Daoy (cell line): ENCODE measurements at regions not wholly inside any gene's neighbourhood (a gene's known extent, or its start where the extent isn't known, plus 50 kb on each side); places are given as distances from the start of the nearest gene placed in this dataset.
"Not testable (repeated sequence)": the region's sequence is repeated elsewhere in the genome, so short reads cannot be mapped to it uniquely, and the experiment has no call there.

Source experiments
- DNase-seq: peaks from one replicate; pipeline ENCODE4 v3.0.0-alpha.2; 2015; ENCODE audit warnings: low read depth

DNA sequence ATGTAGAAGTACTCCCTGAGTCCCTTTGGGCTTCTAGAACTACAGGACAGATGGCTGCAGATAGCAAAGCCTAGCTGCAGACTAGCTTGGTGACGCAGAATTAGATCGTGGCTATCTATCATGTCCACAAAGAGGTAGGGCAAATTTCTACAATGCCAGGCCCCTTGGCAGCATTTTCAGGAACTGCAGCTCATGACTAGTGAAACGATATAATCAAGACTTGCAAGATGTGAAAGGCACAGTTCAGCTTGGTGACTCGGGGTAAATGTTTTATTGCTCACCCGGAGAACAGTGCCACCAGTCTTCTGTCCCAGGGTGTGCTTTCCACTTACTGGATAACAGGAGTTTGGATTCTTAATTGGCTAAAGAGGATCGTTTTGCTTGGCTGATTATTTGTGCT is 108.7 kb upstream of the LY86 start:
- no peak for DNase-seq

DNA sequence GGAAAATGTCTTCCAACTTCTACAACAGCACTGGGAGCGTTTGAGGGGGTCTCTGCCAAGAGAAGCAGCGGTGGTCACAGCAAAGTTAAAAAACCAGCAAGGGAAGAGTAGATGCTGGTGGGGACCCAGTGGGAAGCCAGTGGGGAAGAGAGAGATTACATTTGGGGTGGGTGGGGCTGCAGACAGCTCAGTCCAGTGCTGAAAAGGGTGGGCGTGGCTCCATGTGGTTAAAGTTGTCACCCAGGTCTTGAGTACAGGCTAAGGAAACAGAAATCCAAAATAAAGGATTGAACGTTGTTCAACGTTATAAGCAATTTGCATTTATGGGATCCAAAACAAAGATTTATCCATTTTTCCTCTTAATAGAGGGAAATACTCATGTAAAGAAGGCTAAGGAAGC is 106.3 kb upstream of the LY86 start:
- DNase-seq: no peak

DNA sequence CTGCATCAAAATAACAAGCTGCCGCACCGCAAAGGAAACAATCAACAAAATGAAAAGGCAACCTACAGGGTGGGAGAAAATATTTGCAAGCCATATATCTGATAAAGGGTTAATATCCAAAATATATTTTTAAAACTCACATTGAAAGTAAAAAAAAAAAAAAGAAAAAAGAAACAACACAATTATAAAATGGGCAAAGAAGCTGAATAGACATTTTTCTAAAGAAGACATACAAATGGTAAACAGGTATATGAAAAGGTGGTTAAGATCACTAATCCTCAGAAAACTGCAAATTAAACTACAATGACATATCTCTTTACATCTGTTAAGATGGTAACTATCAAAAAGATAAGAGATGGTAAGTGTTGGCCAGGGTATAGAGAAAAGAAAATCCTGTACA is 105.4 kb upstream of the LY86 start:
- no peak for DNase-seq

DNA sequence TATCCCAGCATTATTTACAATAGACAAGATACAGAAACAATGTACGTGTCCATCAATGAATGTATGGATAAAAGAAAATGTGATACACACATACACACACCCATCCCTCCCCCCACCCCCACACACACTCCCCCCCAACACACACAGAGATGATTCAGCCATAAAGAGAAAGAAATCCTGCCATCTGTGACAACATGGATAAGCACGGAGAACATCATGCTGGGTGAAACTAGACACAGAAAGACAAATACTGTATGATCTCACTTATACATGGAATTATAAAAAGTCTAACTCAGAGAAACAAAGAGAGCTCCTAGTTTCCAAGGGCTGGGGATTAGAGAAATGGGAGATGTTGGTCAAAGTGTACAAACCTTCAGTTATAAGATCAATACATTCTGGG is 104.8 kb upstream of the LY86 start:
- no peak for DNase-seq

DNA sequence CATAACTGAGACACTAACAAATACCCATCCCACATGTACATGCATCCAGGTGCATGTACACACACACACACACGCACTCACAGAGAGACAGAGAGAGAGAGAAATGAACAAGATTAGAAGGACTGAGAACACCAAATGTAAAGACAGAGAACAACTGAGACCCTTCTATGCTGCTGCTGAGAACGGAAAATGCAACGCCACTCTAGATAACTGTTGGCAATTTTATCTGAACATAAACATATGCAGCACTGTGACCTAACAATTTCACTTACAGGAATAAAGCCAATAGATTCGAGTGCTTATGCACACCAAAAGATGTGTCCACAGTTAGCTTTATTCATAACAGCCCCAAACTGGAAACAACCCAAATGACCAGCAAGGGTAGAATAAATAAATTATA is 103.8 kb upstream of the LY86 start:
- DNase-seq: no peak

DNA sequence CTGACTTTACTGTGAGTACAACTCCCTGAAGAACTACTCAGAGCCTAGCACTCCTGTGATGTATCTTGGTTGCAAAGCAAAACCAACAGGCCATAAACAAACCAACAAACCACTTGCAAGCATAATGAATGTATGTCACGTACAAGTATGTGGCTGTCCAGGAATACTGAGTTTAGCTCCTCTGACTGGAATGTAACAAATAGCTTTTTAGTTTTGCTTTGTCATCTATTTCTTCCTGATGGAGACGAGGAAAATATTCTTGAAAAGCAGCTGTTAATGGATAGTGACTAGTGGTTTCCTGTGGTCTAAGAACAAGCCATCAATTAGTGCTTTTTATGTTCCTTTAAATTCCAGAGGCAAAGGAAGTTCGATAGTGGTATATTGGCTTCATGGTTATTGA is 101.9 kb upstream of the LY86 start:
- DNase-seq: no peak

DNA sequence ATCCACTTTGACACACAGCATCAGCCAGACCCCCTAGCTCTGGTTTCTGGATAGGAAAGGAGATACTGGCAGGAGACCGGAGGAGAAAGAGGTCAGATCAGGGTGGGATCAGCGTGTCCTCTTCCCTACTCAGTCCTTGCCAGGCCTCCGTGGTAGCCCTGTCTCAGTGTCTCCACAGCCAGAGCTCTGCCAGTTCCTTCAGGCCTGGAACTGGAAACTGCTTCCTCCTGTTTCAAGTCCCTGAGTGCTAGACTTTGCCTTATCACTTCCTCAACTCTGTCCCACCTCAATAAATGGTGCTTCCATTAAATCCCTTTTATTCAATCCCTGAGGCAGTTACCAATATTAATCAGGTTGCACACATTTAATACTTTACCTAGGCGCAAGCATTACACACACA is 96.8 kb upstream of the LY86 start:
- DNase-seq: no peak

DNA sequence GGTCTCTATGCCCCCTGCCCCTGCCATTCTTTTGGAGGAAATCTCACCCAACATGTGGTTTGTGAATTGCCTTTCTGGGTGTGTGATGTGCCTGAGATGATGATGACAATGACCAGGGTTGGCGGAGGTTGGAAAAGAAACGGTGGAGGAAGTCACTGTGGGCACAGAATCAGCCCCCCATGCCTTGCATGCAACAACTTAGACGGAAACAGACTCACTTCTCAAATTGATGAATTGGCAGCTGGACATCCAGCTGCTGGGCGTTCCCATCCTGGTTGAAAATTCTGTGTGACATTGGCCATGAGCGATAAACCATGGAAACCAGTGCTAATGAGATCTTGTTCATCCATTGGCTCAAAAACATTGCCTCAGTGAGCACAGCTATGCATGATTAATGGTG is 95.8 kb upstream of the LY86 start:
- DNase-seq: no peak

DNA sequence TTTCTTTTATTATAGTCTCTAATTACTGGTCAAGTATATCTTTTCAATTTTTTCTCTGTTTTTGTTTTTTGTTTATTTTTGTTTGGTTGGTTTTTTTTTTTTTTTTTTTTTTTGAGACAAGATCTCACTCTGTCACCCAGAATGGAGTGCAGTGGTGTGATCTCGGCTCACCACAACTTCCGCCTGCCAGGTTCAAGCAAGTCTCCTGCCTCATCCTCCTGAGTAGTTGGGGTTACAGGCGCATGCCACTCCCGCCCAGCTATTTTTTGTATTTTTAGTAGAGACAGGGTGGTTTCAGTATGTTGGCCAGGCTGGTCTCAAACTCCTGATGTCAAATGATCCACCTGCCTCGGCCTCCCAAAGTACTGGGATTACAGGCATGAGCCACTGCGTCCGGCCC is 94.4 kb upstream of the LY86 start:
- DNase-seq: not testable (repeated sequence)

DNA sequence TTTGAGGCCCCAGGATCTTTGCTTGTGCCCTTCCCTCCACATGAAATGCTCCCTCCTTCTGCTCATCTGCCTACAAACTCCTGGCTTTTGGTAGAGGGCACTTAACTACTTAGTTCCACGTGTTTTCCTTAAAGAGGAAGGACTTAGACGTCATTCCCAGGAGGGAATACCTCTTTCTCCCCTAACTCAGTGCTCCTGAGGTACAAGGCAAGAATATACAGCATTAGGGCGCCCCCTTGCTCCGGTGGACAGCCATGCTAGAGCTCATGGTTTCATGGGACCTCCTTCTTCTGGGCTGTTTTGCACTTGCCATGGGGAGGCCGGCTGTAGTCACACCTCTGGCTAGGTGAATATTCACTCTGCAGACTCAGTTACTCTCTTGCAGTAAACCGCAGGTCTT is 93.8 kb upstream of the LY86 start:
- peak; percentile 76 for DNase-seq

DNA sequence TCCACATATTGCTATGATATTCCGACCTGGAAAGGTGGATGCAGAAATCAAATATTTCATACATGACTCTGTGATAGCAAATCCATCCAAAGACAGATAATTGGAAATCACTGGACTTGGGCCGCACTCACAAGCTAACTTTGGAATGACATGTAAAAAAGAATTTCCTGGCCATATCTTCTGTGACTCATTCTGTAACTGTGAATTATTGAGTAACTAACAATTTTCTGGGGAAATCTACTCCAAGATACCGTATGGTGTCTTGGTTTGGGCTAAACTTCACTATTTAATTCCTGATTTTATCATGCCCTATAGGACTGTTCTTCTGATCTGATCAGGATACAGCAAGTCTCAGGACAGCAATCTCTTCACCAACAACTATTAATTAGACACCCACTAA is 92.7 kb upstream of the LY86 start:
- no peak for DNase-seq

DNA sequence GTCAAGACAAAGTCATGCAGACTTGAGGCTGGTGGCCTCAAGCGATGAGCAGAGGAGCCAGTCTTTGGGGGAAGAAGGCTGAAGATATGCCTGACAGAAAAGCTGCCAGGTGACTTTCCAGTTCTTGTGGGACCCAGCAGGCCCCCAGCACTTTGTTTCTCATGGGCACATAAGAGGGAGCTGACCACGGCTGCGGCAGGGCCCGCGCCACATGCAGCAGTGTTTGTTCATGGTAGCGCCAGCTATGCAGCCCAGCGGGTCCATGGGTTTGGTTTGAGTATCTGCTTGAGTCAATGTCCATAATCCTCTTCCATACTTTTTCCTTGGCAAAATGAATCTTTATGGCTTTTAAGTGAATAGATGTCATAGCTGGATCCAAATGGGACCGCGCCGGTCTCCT is 91.0 kb upstream of the LY86 start:
- DNase-seq: no peak

DNA sequence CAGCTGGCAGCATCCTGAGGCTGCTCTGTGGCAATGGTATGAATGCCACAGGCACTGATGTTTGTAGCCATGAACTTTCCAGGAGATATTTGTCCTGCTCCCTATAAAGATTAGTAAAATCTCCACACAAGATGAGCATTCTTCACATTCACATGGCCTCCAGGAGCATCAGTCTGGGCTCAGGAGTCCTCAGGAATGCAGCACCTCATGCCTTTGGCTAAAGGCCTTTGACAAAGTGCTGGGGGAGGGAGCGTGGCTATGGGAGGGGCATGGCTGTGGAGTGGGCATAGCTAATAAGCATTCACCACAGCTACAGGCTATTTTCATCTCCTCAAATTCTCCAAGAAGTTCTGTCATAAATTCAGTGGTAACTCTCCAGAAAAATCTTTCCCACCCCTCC is 90.5 kb upstream of the LY86 start:
- no peak for DNase-seq

DNA sequence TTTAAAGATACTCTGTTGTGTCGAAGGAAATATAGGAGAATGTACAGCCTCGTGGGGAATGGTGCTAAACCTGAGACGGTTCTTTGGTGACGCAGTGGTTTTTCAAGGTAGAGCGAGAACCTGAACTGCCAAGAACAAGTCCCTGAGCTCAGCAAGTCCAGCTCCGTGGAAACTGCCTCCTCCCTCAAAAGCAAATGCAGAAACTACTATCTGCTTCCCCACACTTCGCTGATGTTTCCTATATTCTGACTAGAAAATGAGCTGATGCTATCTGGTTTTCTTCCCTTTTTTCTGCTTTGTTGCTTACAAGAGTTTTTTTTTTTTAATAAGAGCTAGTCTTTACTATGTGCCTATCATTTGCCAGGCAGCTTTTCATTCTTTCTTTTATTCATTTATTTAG is 85.3 kb upstream of the LY86 start:
- no peak for DNase-seq

DNA sequence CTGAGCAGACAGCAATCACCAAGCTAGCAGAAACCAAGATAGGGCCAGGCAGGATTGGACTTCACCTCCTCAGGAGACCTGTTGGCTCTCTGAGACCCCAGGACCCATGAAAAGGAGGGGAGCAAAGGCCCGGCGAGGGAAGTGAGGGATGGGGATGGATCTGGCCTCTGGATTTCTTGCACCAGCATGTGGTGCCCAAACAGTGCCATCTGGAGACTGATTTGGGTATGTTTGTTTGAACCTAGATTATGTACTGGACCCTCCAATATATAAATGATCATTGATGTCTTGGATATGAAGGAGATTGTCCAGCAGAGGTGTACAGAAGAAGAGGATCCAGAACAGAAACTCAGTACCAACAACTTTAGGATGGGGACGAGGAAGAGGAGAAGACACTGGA is 83.4 kb upstream of the LY86 start:
- no peak for DNase-seq

DNA sequence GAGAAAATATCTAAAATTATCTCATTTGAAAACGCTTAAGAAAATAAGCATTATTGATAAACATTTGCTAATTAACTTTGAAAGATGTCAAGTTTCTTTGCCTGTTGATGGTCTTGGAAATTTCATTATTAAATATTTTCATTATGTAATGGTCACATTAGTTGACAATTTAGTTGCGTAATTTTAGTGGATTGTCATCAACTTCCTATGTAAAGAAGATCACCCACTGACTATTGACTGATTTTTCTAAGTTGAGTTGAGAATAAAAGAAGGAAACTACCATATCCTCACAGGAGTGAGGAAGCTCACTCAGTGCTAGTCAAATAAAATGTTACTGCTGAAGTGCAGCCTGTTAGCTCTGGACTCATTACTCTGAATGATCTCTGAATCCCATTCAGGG is 79.9 kb upstream of the LY86 start:
- no peak for DNase-seq

DNA sequence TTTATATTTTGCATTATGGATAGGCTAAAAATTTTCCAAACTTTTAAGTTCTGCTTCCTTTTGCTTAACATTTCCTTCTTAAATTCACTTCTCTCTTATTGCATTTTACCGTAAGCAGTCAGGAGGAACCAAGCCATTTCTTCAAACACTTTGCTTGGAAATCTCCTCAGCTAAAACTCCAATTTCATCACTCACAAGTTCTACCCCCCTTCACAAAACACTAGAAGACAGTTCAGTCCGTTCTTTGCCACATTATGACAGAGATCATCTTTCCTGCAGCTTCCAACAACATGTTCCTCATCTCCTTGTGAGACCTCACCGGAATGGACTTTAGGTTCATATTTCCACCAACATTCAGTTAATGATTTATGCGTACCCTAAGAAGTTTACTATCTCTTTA is 79.2 kb upstream of the LY86 start:
- no peak for DNase-seq

DNA sequence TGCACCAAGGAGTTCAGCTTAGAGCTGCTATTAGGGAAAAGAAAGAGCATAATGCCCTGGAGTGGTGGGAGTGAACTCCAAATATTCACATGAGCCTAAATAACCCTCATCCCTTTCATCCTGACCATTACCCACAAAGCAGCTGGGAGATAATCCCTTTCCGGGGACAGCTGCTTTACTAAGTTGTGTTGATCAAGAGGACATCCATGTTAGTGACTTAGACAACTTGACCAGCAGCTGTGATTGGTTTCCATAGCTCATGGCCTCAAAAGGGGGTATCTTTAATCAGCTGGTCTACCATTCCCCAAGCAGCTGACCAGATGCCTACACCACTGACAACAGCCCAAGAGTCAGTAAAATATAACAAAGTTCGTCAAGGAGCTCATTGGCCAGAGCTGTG is 75.8 kb upstream of the LY86 start:
- no peak for DNase-seq

DNA sequence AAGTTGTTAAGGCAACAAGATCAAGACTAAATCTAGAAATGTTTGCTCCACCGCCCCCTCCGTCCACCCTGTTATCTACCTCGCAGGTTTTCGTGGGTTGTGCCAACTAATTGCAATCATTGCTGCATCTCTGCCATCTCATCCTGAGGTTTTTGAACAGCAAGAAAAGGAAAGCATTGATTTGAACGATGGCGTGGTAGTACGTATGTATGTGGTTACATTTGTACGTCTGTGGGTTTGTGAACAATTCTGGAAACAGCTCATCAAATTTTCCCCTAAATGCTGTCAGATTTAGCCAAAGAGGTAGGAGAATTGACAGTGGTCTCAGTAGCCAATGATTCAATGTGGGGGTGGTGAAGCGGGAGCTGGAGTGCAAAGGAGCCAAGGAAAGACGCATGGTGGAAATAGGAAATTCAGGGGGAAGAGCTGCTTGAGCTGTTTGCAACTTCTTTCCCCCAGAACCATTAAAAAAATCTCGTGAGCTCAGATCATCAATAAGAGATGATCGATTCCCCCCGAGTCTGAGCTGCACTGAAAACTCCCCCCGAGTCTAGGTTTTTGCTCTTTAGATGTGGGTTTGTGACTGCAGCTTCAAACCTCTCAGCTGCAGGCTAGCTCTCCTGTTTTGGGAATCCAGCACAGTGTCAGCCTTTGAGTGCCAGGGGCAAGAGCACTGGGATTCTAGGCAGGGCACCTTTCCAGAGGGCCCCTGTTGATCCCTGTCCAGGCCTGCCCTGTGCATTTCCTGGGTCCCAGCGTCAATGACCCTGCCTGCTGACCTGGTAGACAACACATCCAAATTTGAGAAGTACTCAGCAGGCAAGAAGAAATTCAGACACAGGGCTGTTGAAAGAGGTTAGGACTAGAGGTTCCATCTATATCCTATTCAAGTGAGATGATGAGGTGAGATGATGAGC is 72.6 kb upstream of the LY86 start:
- no peak for DNase-seq

DNA sequence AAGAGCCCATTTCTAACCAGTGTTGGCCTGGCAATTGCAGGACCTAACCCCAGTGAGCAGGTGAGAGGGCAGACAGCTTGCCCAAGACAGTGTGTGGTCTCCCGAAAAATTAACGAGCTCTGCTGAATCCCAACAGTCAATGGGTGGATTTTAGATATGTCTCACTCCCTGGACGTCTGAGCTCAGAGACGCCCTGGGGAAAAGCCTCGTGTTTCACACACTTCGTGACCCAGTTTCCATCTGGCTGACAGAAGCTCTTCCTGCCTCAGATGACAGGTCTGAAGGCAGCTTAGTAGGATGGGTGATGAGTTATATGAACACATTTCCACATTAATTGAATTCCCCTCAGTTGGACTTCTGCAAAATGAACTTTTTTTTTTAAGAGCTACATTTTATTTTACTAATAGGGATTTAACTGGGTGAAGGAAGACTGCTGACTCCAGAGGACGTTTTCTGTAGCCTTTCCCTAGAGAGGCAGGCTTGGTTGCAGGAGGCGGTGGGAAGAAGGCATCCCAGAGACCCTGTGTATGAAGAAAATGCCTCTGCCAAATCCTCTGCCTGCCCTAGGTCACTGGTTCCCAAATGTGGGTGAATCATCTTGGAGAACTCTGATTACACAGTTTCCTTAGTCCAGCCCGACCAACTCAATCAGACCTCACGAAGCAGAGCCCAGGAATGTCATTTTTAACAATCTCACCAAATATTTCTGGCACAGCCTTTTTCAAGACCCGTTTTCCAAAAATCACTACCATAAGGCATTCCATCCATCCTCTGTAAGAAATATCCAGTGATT is 71.7 kb upstream of the LY86 start:
- peak; percentile 20 for DNase-seq

DNA sequence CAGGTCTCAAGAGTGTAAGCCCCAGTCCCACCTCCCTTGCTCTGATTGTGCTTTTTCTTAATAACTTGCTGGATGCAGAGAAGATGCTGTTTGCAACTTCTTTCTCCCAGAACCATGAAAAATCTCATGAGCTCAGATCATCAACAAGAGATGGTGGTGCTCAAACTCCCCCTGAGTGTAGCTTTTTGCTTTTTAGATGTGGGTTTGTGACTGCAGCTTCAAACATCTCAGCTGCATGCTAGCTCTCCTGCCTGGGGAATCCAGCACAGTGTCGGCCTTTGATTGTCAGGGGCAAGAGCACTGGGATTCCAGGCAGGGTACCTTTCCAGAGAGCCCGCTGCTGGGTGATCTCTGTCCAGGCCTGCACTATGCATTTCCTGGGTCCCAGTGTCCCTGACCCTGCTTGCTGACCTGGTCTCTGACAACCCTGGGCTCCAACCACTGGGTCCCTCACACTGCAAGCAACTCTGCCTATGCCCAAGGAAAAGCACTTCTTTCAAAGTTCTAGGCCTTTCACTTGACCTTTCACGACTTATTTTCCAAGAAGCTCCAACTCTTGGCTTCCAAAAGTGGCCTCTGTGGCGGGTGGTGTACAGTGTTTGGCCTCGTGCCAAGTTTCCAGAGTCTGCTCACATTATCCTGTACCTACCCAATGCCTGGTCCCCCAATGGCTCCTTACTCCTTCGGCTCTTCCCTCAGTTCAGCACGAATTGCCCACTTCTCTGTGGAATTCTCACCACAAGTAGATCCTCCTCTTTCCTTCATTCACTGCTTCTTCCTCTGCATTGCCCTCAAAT is 69.7 kb upstream of the LY86 start:
- DNase-seq: no peak

DNA sequence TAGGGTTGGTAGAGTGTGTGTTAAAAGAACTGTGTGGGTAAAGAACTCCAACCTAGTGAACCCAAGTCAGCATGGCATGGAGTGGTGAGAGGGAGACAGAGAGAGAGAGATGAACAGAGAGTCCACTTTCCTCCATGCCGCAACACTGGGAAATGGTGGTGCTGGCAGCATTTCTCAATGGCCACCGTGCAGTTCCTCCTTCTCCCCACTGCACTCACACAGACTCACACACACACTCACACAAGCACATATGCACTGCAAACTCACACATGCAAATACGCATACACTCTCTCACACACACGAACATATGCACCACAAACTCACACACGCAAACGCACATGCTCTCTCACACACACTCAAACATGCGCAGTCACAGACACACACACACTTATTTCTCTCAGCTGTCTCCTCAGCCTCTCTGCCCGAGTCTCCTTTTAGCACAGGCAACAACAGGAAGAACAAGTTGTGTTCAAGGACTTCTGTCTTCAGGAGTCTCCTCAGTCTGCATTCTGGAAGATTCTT is 66.5 kb upstream of the LY86 start:
- DNase-seq: no peak
